ENCODE measurements at regions not wholly inside any gene's neighbourhood (a gene's known extent, or its start where the extent isn't known, plus 50 kb on each side); places are given as distances from the start of the nearest gene placed in this dataset.
"Not testable (repeated sequence)": the region's sequence is repeated elsewhere in the genome, so short reads cannot be mapped to it uniquely, and the experiment has no call there.

DNA sequence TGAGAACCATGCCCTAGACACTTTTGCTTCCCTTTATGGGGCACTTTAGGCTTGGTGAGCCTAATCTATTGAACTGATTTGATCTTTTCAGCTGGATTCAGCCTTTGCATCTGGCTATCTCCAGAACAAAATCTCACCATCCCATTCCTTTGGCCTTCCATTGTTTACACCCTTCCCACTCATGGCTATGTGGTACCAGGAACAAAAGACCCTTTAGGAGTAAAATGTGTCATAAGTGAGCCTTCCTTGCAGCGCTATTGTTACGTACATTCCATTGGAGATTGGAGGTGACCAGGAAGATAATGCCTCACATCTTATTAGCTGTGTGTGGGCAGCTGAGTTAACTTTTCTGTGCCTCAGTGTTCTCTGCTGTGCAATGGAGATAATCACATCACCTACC lies 188.4 kb downstream of the SATB1 start:
- no peak for DNase-seq

DNA sequence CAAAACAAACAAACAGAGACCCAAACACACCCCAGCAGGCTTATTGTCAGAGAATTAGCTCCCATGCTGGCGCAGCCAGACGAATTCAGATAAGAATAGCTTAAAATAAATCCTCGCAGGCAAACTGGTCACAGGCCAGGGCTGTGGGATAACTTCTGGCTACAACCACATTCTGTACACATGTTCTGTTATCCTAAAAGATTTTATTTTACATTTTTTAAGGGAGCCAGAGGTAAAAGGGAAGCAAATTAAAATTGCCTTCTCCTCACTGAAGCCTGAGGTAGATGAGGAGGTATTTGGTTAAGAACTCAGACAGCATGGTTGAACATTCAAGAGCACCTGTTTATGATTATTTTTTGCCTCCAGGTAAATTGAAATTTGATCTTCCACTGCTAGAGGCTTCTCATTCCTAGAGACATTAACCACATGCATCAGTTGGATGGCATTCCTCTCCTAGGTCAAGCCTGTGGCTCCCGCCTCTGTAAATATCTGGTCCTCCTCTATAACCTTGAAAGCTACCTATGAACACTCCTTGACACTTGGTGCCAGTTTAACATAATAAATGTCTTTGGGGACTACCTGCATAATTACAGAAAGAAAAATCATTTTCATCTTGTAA lies 190.3 kb downstream of the SATB1 start:
- DNase-seq = no peak

DNA sequence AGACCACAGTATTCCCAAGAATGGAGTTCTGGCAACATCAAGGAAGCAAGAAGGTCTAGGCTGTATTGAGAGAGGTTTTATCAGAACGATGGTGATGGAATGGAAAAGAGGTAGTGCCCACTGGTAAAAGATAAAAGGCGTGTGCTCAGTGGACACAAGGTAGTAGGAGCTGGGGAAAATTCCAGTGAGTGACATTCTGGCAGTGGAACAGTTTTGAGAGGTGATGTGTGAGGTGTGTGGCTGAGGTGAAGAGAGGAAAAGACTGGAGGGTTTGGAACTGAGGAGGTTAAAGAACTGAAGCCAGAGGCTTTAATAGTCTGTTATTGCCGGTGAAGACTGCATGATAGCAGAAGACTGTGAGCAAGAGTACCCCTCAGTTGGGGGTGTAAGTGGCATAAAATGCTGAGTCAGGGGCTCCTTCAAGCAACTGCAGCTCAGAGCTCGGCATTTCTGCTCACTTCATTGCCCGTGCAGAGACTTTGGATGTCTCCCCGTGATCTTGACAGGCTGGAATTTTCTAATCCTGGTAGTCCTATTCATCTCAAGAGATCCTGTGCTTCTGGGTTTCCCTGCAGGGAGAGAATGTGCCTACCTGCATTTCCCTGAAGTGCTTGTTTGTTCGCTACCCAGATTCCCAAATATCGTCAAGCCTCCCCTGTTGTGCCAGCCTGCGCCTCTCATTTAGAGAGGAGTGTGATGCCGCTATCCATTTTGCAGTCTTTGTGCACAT lies 191.0 kb downstream of the SATB1 start:
- no peak for DNase-seq

DNA sequence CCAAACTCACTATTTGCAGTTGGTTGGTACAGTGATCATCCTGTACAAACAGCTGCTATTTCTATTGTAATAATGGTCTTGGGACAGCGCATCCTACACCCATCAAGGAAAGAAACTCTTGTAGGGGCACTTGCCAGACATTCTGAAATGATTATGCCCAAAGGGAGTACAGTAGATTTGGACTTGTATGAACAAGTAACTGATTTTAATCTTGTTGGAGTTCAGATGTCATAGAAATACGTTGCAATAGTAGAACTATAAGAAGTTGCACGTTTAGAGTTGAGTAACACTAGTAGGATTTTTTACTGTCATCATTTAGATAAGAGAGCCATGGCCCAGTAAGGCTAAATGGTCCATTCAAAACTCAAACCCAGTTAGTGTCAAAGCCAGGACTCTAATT lies 192.8 kb downstream of the SATB1 start:
- no peak for DNase-seq

DNA sequence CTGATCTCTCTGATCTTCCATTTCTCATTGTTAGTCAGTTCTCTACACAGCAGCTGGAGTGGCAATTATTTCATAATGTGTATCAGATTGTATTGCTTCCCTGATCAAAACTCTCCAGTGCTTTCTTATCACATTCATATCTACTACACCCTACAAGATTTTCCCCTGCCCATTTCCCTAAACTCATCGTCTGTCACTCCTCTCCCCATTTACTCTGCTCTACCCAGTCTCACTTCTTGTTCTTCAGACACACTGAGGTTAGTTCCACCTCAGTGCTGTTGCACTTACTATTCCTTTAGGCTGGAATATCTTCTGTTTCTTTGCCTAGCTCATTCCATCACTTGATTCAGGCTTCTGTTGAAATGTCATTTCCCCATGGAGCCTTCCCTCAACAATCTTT lies 197.1 kb downstream of the SATB1 start:
- DNase-seq = no peak

DNA sequence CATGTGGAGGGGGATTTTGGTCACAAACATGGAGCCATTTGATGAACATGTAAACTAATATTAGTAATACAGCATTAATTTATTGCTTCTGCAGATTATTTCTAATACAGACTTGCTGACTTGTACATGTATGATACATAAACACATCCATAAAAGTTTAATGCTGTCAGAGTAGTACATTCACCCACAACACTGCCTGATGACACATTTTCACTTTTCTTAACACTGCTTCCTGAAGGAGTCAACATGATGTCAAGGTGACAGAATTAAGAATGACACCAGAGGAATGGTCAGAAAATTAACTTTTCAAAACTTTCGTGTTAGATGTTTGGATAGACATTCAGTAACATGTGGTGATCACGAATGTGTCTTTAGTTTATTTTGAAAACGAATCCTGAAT lies 199.4 kb downstream of the SATB1 start:
- peak in 1 of 2 donors; percentile 23 for DNase-seq

DNA sequence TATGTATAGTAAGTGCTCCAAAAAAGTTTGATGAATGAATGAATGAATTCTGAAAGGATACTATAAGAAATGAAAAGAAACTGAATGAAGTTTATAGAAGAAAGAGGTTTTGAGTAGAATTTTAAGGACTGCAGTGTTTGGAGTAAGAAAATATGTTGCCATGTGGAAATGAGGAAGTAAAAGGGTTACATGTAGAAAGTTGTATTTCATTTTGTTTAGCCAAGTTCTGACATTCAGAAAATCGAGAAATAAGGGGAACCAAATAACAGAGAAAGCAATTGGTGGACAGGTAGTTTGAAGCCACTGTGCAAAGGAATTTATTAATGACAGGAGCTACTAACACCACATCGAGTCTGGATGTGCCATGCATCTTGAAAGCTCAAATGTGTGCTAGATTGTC lies 200.7 kb downstream of the SATB1 start:
- peak in 1 of 2 donors; percentile 58 for DNase-seq

DNA sequence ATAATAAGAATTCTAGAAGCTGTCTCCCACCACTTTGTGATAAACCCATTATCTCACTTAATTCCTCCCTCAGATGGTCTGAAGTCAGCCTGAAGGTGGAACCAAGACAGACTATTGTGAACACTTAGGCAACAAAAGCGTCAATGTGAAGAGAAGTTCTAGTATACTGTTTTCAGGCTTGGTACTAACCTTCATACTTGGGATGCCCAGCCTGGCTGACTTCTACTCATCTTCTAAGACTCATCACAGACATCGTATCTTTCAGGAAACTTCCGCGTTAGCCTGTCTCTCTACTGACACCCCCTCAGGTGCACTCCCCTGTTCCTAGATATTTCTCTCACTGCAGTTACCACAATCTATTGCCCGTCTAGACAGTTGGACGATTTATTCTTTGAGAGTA lies 201.2 kb downstream of the SATB1 start:
- no peak for DNase-seq

DNA sequence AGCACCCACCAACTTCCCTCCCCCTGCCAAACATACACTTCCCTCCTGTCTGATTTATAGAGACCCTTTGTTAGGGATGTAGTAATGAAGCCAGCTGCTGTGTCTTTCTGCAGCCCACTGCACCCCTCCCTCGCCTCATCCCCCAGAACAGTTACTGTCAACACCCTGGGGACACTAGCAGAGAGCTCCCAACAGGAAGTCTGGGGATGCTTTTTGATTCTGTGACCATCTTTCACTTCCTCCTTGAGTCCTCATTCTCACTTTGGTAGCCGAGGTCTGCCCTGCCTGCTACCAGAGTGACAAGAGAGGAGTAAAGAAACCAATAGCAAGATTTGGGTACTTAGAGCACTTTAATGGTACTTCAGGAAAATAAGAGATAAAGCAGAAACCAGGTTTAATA lies 201.6 kb downstream of the SATB1 start:
- DNase-seq = peak in 1 of 2 donors; percentile 97

DNA sequence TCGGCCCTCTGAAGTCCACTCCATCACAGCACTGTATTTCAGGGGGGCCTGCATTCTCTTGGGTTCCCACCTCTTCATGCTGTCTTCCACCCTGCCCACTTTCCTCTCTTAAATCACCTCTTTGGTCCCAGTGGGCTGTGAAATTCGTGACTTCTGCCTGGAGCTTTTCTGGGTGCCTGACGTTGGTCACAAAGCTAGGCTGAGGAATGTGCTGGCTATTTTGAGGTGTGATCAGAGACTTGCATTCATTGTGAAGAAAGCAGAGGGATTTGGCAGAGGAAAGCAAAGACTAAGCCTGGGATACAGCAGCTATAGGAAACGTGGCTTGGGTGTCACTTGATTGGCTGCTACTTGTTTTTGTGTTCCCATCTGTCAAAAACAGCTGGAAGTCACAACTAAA lies 202.5 kb downstream of the SATB1 start:
- DNase-seq = no peak

DNA sequence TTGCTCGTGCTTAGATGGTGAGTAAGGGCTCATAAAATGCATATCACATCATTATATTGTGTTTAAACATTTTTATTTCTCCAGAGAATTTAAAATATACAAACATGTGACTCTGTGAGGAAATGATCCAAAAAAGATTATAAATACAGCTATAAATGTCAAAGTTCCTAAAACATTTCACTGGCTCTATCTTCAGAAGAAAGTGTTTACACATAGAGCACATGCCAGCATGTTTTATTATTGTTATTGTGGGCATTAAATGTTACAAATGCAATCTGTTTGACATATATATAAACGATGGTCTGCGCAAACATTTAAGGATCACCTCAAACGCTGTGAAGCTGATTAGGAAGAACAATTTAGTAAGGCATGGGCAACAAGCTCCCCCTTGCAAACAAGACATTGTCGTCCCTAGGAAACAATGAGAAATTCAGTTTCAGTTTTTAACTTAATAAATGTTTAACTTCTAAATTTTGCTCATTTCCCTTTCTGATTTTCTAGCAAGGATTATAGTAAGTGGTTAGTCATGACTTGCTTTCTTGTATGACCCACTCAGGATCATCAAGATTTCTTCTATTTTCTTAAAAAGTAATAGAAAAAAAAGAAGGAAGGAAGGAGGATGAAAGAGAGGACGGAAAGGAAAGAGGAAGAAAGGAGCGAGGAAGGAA lies 207.5 kb downstream of the SATB1 start:
- DNase-seq = no peak

DNA sequence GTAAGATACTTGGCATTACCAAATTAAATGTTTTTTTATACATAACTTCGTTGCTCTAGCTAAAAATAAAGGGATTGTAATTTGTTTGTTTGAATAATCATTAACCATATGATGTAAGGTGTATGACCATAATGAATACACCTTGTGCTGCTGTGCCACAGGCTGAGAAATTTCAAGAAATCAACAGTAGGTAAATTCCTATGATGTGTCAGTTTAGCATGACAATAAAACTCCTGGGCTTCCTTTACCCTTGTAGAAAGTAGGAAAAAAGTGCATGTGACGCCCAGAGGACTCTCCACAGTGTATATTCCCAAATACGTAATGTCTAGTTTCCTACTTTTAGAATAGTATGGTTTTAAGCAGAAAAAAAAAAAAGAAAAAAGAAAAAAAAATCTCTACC lies 208.1 kb downstream of the SATB1 start:
- no peak for DNase-seq

DNA sequence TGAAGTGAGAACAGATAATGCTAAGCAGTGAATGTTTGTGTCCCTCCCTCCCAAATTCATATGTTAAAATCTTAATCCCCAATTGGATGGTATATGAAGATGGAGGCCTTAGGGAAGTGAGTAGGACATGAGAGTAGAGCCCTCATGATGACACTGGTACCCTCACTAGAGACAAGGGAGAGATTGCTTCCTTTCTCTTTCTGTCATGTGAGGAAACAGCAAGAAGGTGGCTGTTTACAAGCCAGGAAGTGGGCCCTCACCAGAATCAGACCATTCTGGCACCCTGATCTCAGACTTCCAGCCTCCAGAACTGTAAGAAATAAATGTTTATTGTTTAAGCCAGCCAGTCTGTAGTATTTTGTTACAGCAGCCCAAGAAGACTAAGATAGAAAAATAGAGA lies 209.5 kb downstream of the SATB1 start:
- DNase-seq = no peak

DNA sequence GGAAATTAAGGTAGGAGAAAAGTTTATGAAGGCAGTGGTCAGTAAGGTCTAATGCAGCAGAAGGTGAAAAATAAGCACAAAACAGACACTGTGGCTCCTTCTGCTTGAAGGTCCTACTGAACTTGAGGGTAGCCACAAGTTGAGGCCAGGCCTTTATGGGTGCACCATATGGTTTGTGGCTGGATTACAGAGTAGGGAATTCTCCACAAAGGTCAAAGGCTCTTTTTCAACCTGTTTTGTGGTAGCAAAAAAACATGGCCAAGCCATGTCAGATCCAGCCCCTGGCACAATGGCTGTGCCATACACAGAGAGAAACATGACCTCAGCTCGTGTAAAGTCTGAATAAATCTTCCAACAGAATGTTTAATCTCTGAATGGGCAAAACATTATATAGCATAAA lies 214.0 kb downstream of the SATB1 start:
- no peak for DNase-seq

DNA sequence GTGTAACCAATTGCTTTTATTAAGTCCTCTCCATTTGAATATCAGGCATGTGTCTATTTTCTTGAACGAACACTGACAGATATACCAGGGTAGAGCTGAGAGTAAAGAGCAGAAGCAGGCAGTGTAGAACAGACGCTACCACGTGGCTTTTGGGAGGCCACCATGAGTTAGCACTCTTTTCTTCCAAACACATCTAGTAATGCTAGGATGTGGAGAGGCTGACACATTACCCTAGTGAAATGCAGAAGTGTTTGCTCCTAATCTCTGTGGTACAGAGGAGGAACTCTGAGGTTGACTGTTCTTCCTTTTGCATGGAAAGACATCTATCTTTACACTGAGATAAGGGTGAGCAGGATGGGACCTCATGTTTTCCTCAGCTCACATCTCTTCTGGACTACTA lies 216.3 kb downstream of the SATB1 start:
- peak in 1 of 2 donors; percentile 98 for DNase-seq

DNA sequence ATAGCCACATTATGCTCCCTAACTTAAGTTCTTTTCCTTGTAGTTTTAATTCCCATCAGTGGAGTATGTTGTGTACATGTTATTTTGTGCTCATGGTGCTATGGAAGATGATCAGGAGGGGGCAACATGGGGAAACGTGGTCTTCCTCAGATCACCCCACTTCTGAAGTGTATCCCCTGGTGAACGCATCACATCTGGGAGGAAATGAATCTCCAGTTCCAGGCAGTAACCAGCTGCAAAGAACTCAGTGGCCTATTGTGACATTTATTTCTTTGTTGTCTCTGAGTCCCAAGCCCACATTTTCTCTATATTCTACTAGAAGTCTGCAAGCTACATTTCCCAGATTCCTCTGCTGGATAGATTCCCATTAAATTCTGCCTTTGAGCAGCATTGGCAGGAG lies 217.0 kb downstream of the SATB1 start:
- DNase-seq = peak in 1 of 2 donors; percentile 57

DNA sequence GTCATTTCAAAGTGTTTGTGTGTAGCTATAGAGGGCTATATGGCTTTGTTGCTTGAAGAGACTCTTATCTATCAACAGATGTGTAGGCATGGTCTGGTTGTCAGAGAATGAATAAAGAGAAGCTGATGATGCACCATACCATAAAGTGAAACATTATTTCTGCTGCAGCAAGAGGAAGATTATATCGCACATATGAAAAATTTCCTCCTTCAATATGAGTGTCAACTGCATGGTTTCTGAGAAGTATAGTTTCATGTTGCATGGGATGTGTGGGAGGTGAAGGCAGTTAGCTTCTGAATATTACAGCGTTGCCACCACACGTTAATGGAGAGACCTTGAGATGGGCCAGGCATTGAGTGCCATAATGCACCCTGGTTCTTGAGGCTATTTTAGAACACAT lies 217.9 kb downstream of the SATB1 start:
- no peak for DNase-seq

DNA sequence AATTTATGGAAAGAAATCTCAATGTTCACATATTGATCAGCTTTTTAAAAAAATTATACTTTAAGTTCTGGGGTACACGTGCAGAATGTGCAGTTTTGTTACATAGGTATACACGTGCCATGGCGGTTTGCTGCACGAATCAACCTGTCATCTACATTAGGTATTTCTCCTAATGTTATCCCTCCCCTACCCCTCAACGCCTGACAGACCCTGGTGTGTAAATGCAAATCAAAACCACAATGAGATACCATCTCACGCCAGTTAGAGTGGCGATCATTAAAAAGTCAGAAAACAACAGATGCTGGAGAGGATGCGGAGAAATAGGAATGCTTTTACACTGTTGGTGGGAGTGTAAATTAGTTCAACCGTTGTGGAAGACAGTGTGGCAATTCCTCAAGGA lies 219.4 kb downstream of the SATB1 start:
- DNase-seq = not testable (repeated sequence)

DNA sequence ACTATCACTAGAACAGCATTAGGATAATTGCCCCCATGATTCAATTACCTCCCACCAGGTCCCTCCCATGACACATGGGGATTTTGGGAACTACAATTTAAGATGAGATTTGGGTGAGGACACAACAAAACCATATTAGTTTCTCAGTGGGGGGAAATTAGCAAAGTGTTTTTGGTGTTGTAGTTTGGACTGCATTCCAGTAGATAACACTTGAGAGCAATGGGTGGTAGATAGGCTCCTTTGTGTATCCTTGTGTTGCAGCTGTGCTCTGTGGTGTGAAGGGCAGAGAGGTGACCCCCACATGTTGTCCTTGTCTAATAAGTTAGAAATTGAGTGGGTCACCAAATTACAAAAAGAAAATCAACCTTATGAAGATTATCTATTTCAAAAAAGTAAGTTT lies 223.8 kb downstream of the SATB1 start:
- no peak for DNase-seq

DNA sequence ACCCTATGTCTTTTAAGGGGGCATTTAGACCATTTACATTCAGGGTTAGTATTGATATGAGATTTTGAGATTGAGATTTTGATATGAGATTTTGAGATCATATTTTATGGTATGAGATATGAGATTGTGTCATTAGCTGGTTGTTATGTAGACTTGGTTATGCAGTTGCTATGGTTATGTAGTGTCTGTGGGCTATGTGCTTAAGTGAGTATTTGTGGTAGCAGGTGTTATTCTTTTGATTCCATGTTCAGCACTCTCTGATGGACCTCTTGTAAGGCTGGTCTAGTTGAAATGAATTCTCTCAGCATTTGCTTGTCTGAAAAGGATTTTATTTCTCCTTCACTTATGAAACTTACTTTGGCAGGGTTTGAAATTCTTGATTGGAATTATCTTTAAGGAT lies 225.4 kb downstream of the SATB1 start:
- DNase-seq = no peak

DNA sequence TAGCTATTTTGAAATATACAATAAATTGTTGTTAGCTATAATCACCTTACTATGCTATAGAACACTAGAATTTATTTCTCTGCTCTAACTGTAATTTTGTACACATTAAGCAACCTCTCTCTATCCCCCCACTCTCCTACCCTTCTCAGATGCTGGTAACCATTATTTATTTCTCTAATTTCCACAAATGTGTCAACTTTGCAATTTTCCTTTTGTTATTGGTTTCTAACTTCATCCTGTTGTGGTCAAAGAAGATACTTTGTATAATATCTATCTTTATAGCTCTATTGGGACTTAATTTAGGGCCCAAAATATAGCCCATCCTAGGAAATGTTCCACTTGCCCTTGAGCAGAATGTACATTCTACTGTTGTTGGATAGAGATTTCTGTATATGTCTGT lies 229.3 kb downstream of the SATB1 start:
- no peak for DNase-seq

DNA sequence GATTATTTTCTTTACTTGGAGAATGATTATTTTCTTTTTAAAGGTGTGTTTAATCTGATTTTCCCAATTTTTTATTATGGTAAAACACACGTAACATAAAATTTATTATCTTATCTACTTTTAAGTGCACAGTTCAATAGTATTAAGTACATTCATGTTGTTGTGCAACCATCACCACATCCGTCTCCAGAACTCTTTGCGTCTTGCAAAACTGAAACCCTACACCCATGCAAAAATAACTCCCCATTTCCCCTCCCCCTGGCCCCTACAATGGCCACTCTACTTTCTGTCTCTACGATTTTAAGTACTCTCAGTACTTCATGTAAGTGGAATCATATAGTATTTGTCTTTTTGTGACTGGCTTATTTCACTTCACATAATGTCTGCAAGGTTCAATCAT lies 230.7 kb downstream of the SATB1 start:
- no peak for DNase-seq

DNA sequence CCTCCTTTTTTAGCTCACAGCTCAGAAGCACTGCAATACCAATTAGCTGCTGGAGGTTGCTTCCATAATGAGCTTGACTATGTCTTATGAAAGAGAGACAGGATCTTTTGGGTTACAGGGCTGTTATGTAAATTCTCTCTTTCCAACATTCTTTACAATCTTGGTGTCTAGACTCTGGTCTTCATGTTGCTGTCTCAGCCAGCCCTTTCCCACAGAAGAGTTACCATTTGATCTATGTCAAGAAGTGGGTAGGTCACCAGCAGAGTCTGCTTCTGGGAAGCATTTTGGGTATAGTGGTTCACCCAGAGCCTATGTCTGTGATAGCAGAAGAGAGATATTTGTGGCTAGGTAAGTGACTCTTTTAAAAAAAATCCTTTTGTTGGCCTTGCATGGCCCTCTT lies 234.5 kb downstream of the SATB1 start:
- DNase-seq = no peak

DNA sequence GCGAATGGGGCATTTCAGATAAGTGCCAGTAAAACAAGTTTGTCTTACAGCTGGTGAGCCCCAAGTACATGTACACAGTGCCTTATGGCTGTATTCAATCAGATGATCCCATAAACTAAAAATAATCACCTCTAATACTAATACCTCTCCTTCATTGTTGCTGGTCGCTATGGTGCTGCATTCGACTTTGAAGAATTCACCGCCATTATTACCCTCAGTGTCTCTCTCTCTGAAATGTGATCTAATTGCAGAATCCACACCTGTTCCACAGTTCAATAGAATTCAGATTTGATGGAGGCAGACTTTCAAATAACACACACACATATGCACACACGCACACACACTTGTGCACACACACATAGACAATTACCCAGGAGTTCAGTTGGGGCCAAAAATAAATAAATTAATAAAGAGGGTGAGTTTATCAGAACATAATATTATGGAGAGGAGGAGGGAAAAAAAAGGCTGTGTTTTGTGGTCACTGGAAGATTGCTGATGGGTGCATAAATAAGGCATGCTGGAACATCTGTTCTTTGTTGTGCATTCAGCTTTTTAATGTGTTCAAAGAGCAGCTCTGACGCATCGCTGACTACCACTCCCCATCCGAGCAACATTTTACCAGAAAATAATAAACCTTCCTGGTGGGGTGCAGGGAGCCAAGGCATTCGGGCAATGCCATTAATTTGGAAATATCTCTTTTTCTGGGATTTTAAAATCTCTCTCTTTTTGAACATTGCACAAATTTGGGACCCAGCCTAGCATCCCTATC lies 235.7 kb downstream of the SATB1 start:
- no peak for DNase-seq

Data from bone marrow (tissue), 2 donors.